ENCODE measurements at regions not wholly inside any gene's neighbourhood (a gene's known extent, or its start where the extent isn't known, plus 50 kb on each side); places are given as distances from the start of the nearest gene placed in this dataset.

- no peak for TF ChIP-seq CTCF (IDR thresholded peaks at IDR 0.05; ENCODE audit: low read depth, low read length)
- Histone ChIP-seq H3K9me3 (no peaks in the 10 kb centered on the region), H3K36me3 (no peaks in the 10 kb centered on the region), H3K4me1 (peaks cover 26% of the 10 kb centered on the region), H3K27me3 (no peaks in the 10 kb centered on the region), H3K4me3 (ENCODE audit: low read depth, low read length) (no peak overlapping the region)
- DNase-seq = no peak
Observed at GRCh38 chr9:14434971-14435718, 121.2 kb upstream of the NFIB start.

GRCh38 chr9:14434158-14434504 lies 120.2 kb upstream of the NFIB start:
- TF ChIP-seq CTCF (IDR thresholded peaks at IDR 0.05; ENCODE audit: low read depth, low read length) = no peak
- peaks cover 26% of the 10 kb centered on the region for H3K4me1 ChIP-seq
- no peaks in the 10 kb centered on the region for H3K27me3 ChIP-seq
- no peak for DNase-seq
- H3K36me3 ChIP-seq = no peaks in the 10 kb centered on the region
- H3K4me3 ChIP-seq (ENCODE audit: low read depth, low read length) = no peak overlapping the region
- H3K9me3 ChIP-seq = no peaks in the 10 kb centered on the region

DNA sequence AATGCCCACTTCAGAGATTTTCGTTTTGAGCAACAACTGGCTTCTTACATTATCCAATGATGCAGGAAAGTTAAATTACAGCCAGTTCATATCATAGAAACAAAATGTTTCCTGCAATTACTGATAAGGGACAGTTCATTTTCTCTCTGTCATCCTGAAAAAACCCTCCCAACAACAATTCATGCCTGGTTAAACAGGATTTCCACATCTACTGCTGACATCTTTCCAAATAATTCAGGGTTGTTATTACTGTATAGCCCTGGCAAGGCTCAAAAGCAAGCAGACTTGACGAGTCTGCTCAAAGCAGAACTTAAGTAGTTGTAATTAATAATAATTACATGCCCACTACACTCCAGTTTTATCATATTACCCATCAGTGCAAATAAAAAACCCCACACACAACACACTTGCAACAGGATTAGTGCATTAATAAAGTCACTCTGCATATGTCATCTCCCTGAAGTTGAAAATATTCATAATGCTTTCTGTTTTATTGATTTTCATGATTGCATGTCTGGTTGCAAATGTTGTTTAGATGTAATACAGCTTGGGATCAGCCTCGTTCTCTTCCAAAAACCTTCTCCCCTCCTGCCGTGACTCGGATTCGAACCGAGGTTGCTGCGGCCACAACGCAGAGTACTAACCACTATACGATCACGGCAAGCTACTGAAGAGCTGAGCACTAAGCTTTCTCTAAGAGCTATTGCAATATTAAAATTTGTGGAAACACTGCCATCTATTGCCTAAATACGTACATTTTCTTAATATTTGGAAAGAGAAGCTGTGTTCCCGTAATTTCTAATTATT lies 119.6 kb upstream of the NFIB start:
- Histone ChIP-seq H3K4me3 (ENCODE audit: low read depth, low read length) (peak overlapping the region; percentile 27), H3K36me3 (no peaks in the 10 kb centered on the region), H3K9me3 (no peaks in the 10 kb centered on the region), H3K4me1 (peaks cover 22% of the 10 kb centered on the region), H3K27me3 (no peaks in the 10 kb centered on the region)
- DNase-seq = peak; percentile 69
- TF ChIP-seq CTCF (IDR thresholded peaks at IDR 0.05; ENCODE audit: low read depth, low read length) = peak; percentile 41

- Histone ChIP-seq H3K4me3 (ENCODE audit: low read depth, low read length) (no peak overlapping the region), H3K27me3 (no peaks in the 10 kb centered on the region), H3K9me3 (no peaks in the 10 kb centered on the region), H3K36me3 (no peaks in the 10 kb centered on the region), H3K4me1 (peaks cover 17% of the 10 kb centered on the region)
- TF ChIP-seq CTCF (IDR thresholded peaks at IDR 0.05; ENCODE audit: low read depth, low read length) = no peak
- no peak for DNase-seq
Observed at GRCh38 chr9:14432666-14433350, 118.9 kb upstream of the NFIB start.

GRCh38 chr9:14428781-14429230 lies 114.9 kb upstream of the NFIB start:
- no peak overlapping the region for H3K4me3 ChIP-seq (ENCODE audit: low read depth, low read length)
- H3K4me1 ChIP-seq = peaks cover 7% of the 10 kb centered on the region; the same call in 1 of the 2 replicates
- TF ChIP-seq CTCF (IDR thresholded peaks at IDR 0.05; ENCODE audit: low read depth, low read length) = peak; percentile 79
- peak; percentile 83 for DNase-seq
- H3K36me3 ChIP-seq = no peaks in the 10 kb centered on the region
- H3K9me3 ChIP-seq = no peaks in the 10 kb centered on the region
- H3K27me3 ChIP-seq = no peaks in the 10 kb centered on the region

All from BE2C (cell line).